DND-41 (cell line): ENCODE measurements at regions not wholly inside any gene's neighbourhood (a gene's known extent, or its start where the extent isn't known, plus 50 kb on each side); places are given as distances from the start of the nearest gene placed in this dataset.

Experiments used
- ATAC-seq: fragments of 200-7000 bp; cut with Tn5 transposase; 3 replicates; pipeline ENCODE4 v1.9.1; 2021; ENCODE audit warnings: low read depth; ENCODE audit not compliant: insufficient read depth
- DNase-seq: peaks from one replicate; pipeline ENCODE4 v3.0.0-alpha.2; 2020
- H2AFZ ChIP-seq: 2 replicates; pipeline ENCODE4 v1.6.0; 2012; ENCODE audit warnings: low read depth, low read length
- H3K27ac ChIP-seq: 2 replicates; pipeline ENCODE4 v1.5.1; 2012; ENCODE audit warnings: low read length, inconsistent platforms
- H3K27me3 ChIP-seq: fragments of 200-600 bp; sonication (generic); 2 replicates; pipeline ENCODE4 v1.6.0; 2012; ENCODE audit warnings: low read length, mild to moderate bottlenecking, inconsistent platforms; ENCODE audit not compliant: insufficient read depth, poor library complexity
- H3K36me3 ChIP-seq: 2 replicates; pipeline ENCODE4 v1.5.1; 2012; ENCODE audit warnings: low read length, inconsistent platforms; ENCODE audit not compliant: insufficient read depth
- H3K4me1 ChIP-seq: 2 replicates; pipeline ENCODE4 v1.5.1; 2012; ENCODE audit warnings: mild to moderate bottlenecking, low read length; ENCODE audit not compliant: insufficient read depth
- H3K4me2 ChIP-seq: 2 replicates; pipeline ENCODE4 v1.6.0; 2012; ENCODE audit warnings: mild to moderate bottlenecking, moderate library complexity, low read length, inconsistent platforms; ENCODE audit not compliant: insufficient read depth
- H3K4me3 ChIP-seq, 2 experiments: fragments of 200-600 bp in 1 of 2; shearing (Covaris generic) in 1 of 2; 2 replicates each; pipeline ENCODE4 v1.5.1; 2012 to 2016; ENCODE audit warnings: inconsistent platforms in 2 of 2, low read length in 2 of 2, mild to moderate bottlenecking in 2 of 2, low read depth in 1 of 2, moderate library complexity in 1 of 2
- H3K79me2 ChIP-seq: 2 replicates; pipeline ENCODE4 v1.6.0; 2012; ENCODE audit warnings: low read length, inconsistent platforms; ENCODE audit not compliant: insufficient read depth
- H3K9ac ChIP-seq: 2 replicates; pipeline ENCODE4 v1.6.0; 2012; ENCODE audit warnings: low read depth, mild to moderate bottlenecking, inconsistent platforms, low read length, moderate library complexity
- H3K9me3 ChIP-seq: 2 replicates; pipeline ENCODE4 v1.5.1; 2012; ENCODE audit warnings: low read length, moderate library complexity, mild to moderate bottlenecking, inconsistent platforms; ENCODE audit not compliant: insufficient read depth, severe bottlenecking
- H4K20me1 ChIP-seq: 2 replicates; pipeline ENCODE4 v1.6.0; 2012; ENCODE audit warnings: low read length; ENCODE audit not compliant: insufficient read depth
- EZH2 ChIP-seq: IDR thresholded peaks from 3 replicates; pipeline ENCODE4 v1.6.1; 2012; ENCODE audit warnings: borderline replicate concordance, low read depth, mild to moderate bottlenecking, moderate library complexity, low read length, inconsistent platforms; ENCODE audit not compliant: severe bottlenecking
- TF ChIP-seq, protein P1 (sequence below): IDR thresholded peaks from 2 replicates; pipeline ENCODE4 v1.5.1; 2012; ENCODE audit warnings: borderline replicate concordance, low read length, moderate library complexity, mild to moderate bottlenecking; ENCODE audit not compliant: poor library complexity, severe bottlenecking; ENCODE audit errors: extremely low read depth

DNA sequence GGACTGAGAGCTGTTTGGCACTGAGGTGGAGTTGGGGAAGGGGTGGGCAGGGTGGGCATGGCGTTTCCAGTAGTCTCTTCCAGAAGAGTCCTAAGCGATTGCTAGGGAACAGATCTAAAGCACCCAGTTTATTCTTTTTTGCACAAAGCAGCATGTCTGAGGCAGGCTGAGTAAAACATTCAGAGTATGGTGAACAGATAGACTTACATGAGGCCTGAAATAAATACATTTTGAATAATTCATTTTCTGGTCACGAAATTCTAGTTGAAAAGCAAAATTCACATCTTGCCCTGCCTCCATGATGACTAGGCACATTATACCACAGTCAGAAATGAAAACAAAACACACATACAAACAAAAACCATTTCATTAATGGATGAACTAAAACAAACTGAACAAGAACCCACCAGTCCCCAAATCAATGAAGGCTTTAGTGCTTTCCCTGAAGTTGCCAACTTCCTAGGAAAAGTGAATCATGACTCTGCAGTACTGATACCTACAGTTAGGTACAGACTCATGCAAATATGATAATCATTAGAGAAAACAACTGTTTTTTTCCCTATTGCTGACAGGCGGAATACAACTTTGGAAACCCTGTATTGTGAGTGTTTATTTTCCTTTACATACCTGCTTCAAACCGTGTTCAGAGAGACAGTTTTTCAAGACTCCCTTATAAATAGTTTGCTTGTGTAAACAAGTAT is 702.9 kb upstream of the POU3F2 start:
- Histone ChIP-seq H4K20me1 (no peaks in the 10 kb centered on the region), H3K4me1 (no peaks in the 10 kb centered on the region), H3K79me2 (no peaks in the 10 kb centered on the region), H3K4me3 (no peak overlapping the region), H3K27ac (no peak overlapping the region), H3K4me2 (no peak overlapping the region), H3K27me3 (no peaks in the 10 kb centered on the region), H3K36me3 (no peaks in the 10 kb centered on the region), H3K9ac (no peak overlapping the region), H3K9me3 (no peaks in the 10 kb centered on the region), H2AFZ (no peak overlapping the region)
- DNase-seq: no peak
- ATAC-seq: no peak
- TF ChIP-seq EZH2: no peak

DNA sequence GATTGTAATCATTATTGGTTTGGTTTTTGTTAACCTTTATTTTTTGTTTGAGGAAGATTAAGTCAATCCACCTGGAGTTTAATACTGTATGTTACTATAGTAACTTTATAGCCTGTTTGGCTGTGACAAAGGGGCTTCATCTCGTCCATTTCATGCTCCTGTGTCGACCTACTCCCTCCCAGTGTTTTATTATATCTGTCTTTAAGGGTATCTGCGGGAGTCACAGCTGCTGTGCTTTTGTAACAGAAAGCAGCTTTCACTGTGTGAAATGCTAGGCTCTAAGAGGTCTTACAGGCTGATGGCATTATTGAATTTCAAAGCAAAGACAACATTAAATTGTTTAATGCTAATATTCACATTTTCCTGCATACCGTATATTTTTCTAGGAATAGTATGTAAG is 698.0 kb upstream of the POU3F2 start:
- TF ChIP-seq, protein P1, sequence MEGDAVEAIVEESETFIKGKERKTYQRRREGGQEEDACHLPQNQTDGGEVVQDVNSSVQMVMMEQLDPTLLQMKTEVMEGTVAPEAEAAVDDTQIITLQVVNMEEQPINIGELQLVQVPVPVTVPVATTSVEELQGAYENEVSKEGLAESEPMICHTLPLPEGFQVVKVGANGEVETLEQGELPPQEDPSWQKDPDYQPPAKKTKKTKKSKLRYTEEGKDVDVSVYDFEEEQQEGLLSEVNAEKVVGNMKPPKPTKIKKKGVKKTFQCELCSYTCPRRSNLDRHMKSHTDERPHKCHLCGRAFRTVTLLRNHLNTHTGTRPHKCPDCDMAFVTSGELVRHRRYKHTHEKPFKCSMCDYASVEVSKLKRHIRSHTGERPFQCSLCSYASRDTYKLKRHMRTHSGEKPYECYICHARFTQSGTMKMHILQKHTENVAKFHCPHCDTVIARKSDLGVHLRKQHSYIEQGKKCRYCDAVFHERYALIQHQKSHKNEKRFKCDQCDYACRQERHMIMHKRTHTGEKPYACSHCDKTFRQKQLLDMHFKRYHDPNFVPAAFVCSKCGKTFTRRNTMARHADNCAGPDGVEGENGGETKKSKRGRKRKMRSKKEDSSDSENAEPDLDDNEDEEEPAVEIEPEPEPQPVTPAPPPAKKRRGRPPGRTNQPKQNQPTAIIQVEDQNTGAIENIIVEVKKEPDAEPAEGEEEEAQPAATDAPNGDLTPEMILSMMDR: no peak
- no peak for TF ChIP-seq EZH2
- H4K20me1 ChIP-seq: no peaks in the 10 kb centered on the region
- no peaks in the 10 kb centered on the region for H3K36me3 ChIP-seq
- H3K27ac ChIP-seq: no peak overlapping the region
- no peaks in the 10 kb centered on the region for H3K79me2 ChIP-seq
- H3K4me3 ChIP-seq: no peak overlapping the region
- H3K4me2 ChIP-seq: no peak overlapping the region
- DNase-seq: no peak
- no peak for ATAC-seq
- H2AFZ ChIP-seq: no peak overlapping the region
- H3K9me3 ChIP-seq: no peaks in the 10 kb centered on the region
- no peaks in the 10 kb centered on the region for H3K4me1 ChIP-seq
- H3K27me3 ChIP-seq: no peaks in the 10 kb centered on the region
- H3K9ac ChIP-seq: no peak overlapping the region

DNA sequence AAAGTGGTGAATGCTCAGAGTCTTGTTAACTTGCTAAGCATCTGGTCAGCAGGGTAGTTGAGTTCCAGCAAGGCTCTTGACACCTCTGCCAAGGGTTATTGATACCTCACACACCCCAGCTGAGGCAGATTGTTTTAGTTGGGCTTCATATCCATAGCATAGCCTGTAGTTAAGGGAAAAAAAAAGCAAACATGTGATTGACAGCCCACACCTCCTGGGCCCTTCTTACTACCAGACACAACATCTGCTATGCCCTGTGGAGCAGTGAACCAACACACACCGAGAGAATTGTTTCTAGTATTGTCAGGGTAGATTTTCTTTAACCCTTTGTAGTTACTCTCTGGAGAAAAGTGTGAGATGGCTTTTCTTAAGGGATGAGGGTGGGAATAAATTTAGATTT is 697.0 kb upstream of the POU3F2 start:
- no peak overlapping the region for H2AFZ ChIP-seq
- no peak for TF ChIP-seq EZH2
- TF ChIP-seq, protein P1: no peak
- H4K20me1 ChIP-seq: no peaks in the 10 kb centered on the region
- no peak overlapping the region for H3K27ac ChIP-seq
- H3K27me3 ChIP-seq: no peaks in the 10 kb centered on the region
- no peak overlapping the region for H3K4me3 ChIP-seq
- ATAC-seq (no peak), DNase-seq (no peak)
- no peak overlapping the region for H3K4me2 ChIP-seq
- no peaks in the 10 kb centered on the region for H3K79me2 ChIP-seq
- no peaks in the 10 kb centered on the region for H3K36me3 ChIP-seq
- H3K9ac ChIP-seq: no peak overlapping the region
- no peaks in the 10 kb centered on the region for H3K4me1 ChIP-seq
- peaks cover 3% of the 10 kb centered on the region for H3K9me3 ChIP-seq

DNA sequence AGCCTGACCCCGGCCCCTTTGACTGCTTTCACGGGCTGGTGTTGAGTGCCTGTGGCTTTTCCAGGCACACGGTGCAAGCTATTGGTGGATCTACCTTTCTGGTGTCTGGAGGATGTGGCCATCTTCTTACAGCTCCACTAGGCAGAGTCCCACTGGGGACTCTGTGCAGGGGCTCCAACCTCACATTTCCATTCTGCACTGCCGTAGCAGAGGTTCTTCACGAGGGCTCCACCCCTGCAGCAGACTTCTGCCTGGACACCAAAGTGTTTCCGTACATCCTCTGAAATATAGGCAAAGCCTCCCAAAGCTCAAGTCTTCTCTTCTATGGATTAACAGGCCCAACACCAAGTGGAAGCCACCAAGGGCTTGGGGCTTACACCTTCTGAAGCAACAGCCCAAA is 691.5 kb upstream of the POU3F2 start:
- no peaks in the 10 kb centered on the region for H3K4me1 ChIP-seq
- H3K9ac ChIP-seq: no peak overlapping the region
- no peak overlapping the region for H3K4me3 ChIP-seq
- no peak overlapping the region for H3K4me2 ChIP-seq
- DNase-seq (no peak), ATAC-seq (no peak)
- no peak overlapping the region for H2AFZ ChIP-seq
- no peak for TF ChIP-seq EZH2
- TF ChIP-seq, protein P1: no peak
- H4K20me1 ChIP-seq: no peaks in the 10 kb centered on the region
- no peak overlapping the region for H3K27ac ChIP-seq
- no peaks in the 10 kb centered on the region for H3K27me3 ChIP-seq
- no peaks in the 10 kb centered on the region for H3K79me2 ChIP-seq
- H3K9me3 ChIP-seq: peaks cover 11% of the 10 kb centered on the region
- no peaks in the 10 kb centered on the region for H3K36me3 ChIP-seq
